ENCODE measurements at regions not wholly inside any gene's neighbourhood (a gene's known extent, or its start where the extent isn't known, plus 50 kb on each side); places are given as distances from the start of the nearest gene placed in this dataset.

DNA sequence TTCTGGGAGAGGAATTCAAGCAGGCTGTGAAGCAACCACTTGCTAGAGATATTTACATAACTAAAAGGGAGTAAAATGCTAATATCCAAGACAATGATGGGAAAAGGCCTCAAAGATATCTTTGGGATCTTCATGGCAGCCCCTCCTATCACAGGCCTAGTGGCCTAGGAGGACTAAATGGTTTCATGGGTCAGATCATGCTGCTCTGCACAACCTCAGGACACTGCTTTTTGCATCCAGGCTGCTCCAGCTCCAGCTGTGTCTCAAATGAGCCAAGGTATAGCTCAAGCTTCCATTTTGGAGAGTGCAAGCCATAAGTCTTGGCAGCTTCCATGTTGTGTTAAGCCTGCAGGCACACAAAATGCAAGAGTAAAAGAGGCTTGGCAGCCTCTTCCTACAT, 195.6 kb upstream of the SSTR1 start:
- no peaks in the 10 kb centered on the region for H3K79me2 ChIP-seq (ENCODE audit: insufficient read depth, low read length)
- H3K36me3 ChIP-seq (ENCODE audit: insufficient read depth, low read length) = no peaks in the 10 kb centered on the region
- no peaks in the 10 kb centered on the region for H3K27me3 ChIP-seq (ENCODE audit: insufficient read depth, low read length)
- no peaks in the 10 kb centered on the region for H3K9me3 ChIP-seq (ENCODE audit: insufficient read depth, low read depth, low read length)
- DNase-seq (ENCODE audit: low read depth) (no peak), FAIRE-seq (no peak)
- no peak overlapping the region for H3K9ac ChIP-seq (ENCODE audit: low read length)
- H3K36me3 Mint-ChIP-seq (ENCODE audit: low read depth, unreplicated experiment) = no peaks in the 10 kb centered on the region
- no peaks in the 10 kb centered on the region for H3K27me3 Mint-ChIP-seq (ENCODE audit: low read depth, unreplicated experiment)
- H3K27ac Mint-ChIP-seq (ENCODE audit: unreplicated experiment) = no peak overlapping the region
- H3K4me3 ChIP-seq (ENCODE audit: insufficient read depth, low read depth, low read length) = no peak overlapping the region
- H2AFZ ChIP-seq (ENCODE audit: low read depth, low read length) = no peak overlapping the region
- H3K4me1 Mint-ChIP-seq (ENCODE audit: low read depth, unreplicated experiment) = peaks cover 3% of the 10 kb centered on the region
- no peak for TF ChIP-seq EZH2 (IDR thresholded peaks at IDR 0.05; ENCODE audit: insufficient read depth, low read length)
- TF ChIP-seq, protein P1, sequence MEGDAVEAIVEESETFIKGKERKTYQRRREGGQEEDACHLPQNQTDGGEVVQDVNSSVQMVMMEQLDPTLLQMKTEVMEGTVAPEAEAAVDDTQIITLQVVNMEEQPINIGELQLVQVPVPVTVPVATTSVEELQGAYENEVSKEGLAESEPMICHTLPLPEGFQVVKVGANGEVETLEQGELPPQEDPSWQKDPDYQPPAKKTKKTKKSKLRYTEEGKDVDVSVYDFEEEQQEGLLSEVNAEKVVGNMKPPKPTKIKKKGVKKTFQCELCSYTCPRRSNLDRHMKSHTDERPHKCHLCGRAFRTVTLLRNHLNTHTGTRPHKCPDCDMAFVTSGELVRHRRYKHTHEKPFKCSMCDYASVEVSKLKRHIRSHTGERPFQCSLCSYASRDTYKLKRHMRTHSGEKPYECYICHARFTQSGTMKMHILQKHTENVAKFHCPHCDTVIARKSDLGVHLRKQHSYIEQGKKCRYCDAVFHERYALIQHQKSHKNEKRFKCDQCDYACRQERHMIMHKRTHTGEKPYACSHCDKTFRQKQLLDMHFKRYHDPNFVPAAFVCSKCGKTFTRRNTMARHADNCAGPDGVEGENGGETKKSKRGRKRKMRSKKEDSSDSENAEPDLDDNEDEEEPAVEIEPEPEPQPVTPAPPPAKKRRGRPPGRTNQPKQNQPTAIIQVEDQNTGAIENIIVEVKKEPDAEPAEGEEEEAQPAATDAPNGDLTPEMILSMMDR (IDR thresholded peaks at IDR 0.05; ENCODE audit: insufficient read depth, low read depth, low read length) = no peak
- H3K4me1 ChIP-seq (ENCODE audit: insufficient read depth, low read length) = no peaks in the 10 kb centered on the region
- H3K4me3 Mint-ChIP-seq (ENCODE audit: unreplicated experiment) = no peak overlapping the region
- peaks cover 21% of the 10 kb centered on the region for H3K9me3 Mint-ChIP-seq (ENCODE audit: unreplicated experiment)
- no peak overlapping the region for H3K4me2 ChIP-seq (ENCODE audit: low read length)
- no peaks in the 10 kb centered on the region for H4K20me1 ChIP-seq (ENCODE audit: insufficient read depth, low read length)
- H3K27ac ChIP-seq (ENCODE audit: low read depth, low read length) = no peak overlapping the region

DNA sequence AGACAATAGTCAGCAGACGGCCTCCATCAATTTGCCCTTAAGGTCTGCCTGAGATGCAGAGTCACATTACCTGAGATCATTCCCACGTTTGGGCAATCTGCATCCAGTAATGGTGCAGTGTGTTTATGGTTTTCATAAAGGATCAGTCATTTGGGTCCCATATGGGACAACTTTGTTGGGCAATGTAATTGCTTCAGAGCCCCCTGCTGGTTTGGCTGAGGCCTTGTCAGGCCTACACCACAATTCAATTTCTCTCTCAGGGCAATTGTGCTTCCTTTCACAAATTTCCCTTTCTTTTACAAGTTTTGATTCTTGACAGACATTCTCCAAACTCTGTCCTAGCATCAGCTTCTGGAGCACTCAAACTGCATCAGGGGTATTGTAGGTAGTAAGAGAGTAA, 191.2 kb upstream of the SSTR1 start:
- H3K27ac Mint-ChIP-seq (ENCODE audit: unreplicated experiment) = no peak overlapping the region
- H3K4me3 ChIP-seq (ENCODE audit: insufficient read depth, low read depth, low read length) = no peak overlapping the region
- no peak overlapping the region for H3K4me3 Mint-ChIP-seq (ENCODE audit: unreplicated experiment)
- DNase-seq (ENCODE audit: low read depth) (no peak), FAIRE-seq (no peak)
- TF ChIP-seq, protein P1 (IDR thresholded peaks at IDR 0.05; ENCODE audit: insufficient read depth, low read depth, low read length) = no peak
- TF ChIP-seq EZH2 (IDR thresholded peaks at IDR 0.05; ENCODE audit: insufficient read depth, low read length) = no peak
- no peak overlapping the region for H3K4me2 ChIP-seq (ENCODE audit: low read length)
- H3K4me1 Mint-ChIP-seq (ENCODE audit: low read depth, unreplicated experiment) = no peaks in the 10 kb centered on the region
- no peak overlapping the region for H3K27ac ChIP-seq (ENCODE audit: low read depth, low read length)
- H3K36me3 Mint-ChIP-seq (ENCODE audit: low read depth, unreplicated experiment) = no peaks in the 10 kb centered on the region
- no peaks in the 10 kb centered on the region for H3K79me2 ChIP-seq (ENCODE audit: insufficient read depth, low read length)
- no peaks in the 10 kb centered on the region for H3K9me3 ChIP-seq (ENCODE audit: insufficient read depth, low read depth, low read length)
- no peak overlapping the region for H3K9ac ChIP-seq (ENCODE audit: low read length)
- no peaks in the 10 kb centered on the region for H3K4me1 ChIP-seq (ENCODE audit: insufficient read depth, low read length)
- no peaks in the 10 kb centered on the region for H4K20me1 ChIP-seq (ENCODE audit: insufficient read depth, low read length)
- no peaks in the 10 kb centered on the region for H3K27me3 Mint-ChIP-seq (ENCODE audit: low read depth, unreplicated experiment)
- no peaks in the 10 kb centered on the region for H3K36me3 ChIP-seq (ENCODE audit: insufficient read depth, low read length)
- no peak overlapping the region for H2AFZ ChIP-seq (ENCODE audit: low read depth, low read length)
- H3K27me3 ChIP-seq (ENCODE audit: insufficient read depth, low read length) = no peaks in the 10 kb centered on the region
- H3K9me3 Mint-ChIP-seq (ENCODE audit: unreplicated experiment) = peaks cover 15% of the 10 kb centered on the region

DNA sequence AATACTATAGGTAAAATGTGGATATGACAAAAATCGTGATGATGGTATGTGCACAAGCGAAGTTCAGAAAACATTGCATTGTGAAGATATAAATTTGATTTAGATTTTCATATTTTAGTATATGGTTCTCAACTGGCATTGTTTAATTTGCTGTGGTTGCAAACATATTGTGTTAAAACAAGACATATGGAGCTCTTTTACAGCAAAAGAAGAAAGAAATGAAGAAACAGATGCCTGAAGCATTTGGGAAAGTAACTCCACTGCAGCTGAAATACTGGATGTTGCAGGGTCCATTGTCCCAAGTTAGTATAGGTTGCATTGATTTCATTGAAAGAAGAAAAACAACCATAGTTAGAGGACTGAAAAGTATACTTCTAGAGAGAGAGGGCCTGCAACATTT, 185.8 kb upstream of the SSTR1 start:
- Mint-ChIP-seq H3K4me3 (ENCODE audit: unreplicated experiment) (no peak overlapping the region), H3K27me3 (ENCODE audit: low read depth, unreplicated experiment) (no peaks in the 10 kb centered on the region), H3K9me3 (ENCODE audit: unreplicated experiment) (peaks cover 4% of the 10 kb centered on the region), H3K4me1 (ENCODE audit: low read depth, unreplicated experiment) (no peaks in the 10 kb centered on the region), H3K27ac (ENCODE audit: unreplicated experiment) (no peak overlapping the region), H3K36me3 (ENCODE audit: low read depth, unreplicated experiment) (no peaks in the 10 kb centered on the region)
- no peak overlapping the region for H2AFZ ChIP-seq (ENCODE audit: low read depth, low read length)
- no peak for TF ChIP-seq EZH2 (IDR thresholded peaks at IDR 0.05; ENCODE audit: insufficient read depth, low read length)
- TF ChIP-seq, protein P1 (IDR thresholded peaks at IDR 0.05; ENCODE audit: insufficient read depth, low read depth, low read length) = no peak
- H3K4me1 ChIP-seq (ENCODE audit: insufficient read depth, low read length) = no peaks in the 10 kb centered on the region
- no peaks in the 10 kb centered on the region for H3K9me3 ChIP-seq (ENCODE audit: insufficient read depth, low read depth, low read length)
- FAIRE-seq (no peak), DNase-seq (ENCODE audit: low read depth) (no peak)
- H4K20me1 ChIP-seq (ENCODE audit: insufficient read depth, low read length) = no peaks in the 10 kb centered on the region
- H3K4me2 ChIP-seq (ENCODE audit: low read length) = no peak overlapping the region
- H3K4me3 ChIP-seq (ENCODE audit: insufficient read depth, low read depth, low read length) = no peak overlapping the region
- H3K79me2 ChIP-seq (ENCODE audit: insufficient read depth, low read length) = no peaks in the 10 kb centered on the region
- H3K27me3 ChIP-seq (ENCODE audit: insufficient read depth, low read length) = no peaks in the 10 kb centered on the region
- H3K36me3 ChIP-seq (ENCODE audit: insufficient read depth, low read length) = no peaks in the 10 kb centered on the region
- H3K27ac ChIP-seq (ENCODE audit: low read depth, low read length) = no peak overlapping the region
- no peak overlapping the region for H3K9ac ChIP-seq (ENCODE audit: low read length)

Measured in astrocyte (in vitro differentiated cells and primary cell).